HCT116 (cell line): ENCODE measurements at regions not wholly inside any gene's neighbourhood (a gene's known extent, or its start where the extent isn't known, plus 50 kb on each side); places are given as distances from the start of the nearest gene placed in this dataset.

Experiments
- ATAC-seq: fragments of 200-7000 bp; cut with Tn5 transposase; 2 replicates; pipeline ENCODE4 v1.9.1; 2020; ENCODE audit warnings: mild to moderate bottlenecking, moderate library complexity
- BruUV-seq: library from RNA; stranded (reverse); fragments of 400-500 nt; replicated peaks from 2 replicates; lab custom pipeline; 2021; lab: Mats Ljungman, UMichigan
- CTCF ChIA-PET: fragments of 300-600 bp; sonication (Branson Sonifier 250); formaldehyde crosslinking; loops from one replicate; lab custom pipeline; 2021; ENCODE audit warnings: antibody characterized with exemption; lab: Charles Lee
- POLR2A ChIA-PET: fragments of 300-600, 350-600 bp; sonication (Branson Sonifier 250); formaldehyde crosslinking; loops from one replicate; lab custom pipeline; 2021; ENCODE audit warnings: antibody characterized with exemption; lab: Charles Lee
- RAD21 ChIA-PET, 2 experiments: fragments of 300-600 bp; sonication (Branson Sonifier 250); formaldehyde crosslinking; loops; one replicate each; lab custom pipeline; 2023; ENCODE audit warnings: low total read pairs in 2 of 2; ENCODE audit not compliant: uncharacterized antibody in 2 of 2, unreplicated experiment in 2 of 2, low non-redundant PET in 1 of 2; lab: Charles Lee
- DNase-seq: peaks from one replicate; pipeline ENCODE4 v3.0.0-alpha.2; 2010; ENCODE audit warnings: low read depth, low spot score
- H2AFZ ChIP-seq: fragments of 200-600 bp; shearing (Covaris generic), sonication (generic); 2 replicates; pipeline ENCODE4 v1.6.1; 2017; ENCODE audit warnings: low read depth, mixed run types, mixed read lengths, antibody characterized with exemption, low read length; ENCODE audit not compliant: poor library complexity, severe bottlenecking
- H3K27ac ChIP-seq: 2 replicates; pipeline ENCODE4 v1.5.1; 2012; ENCODE audit warnings: low read depth, low read length
- H3K27me3 ChIP-seq: fragments of 200-600 bp; sonication (generic); 2 replicates; pipeline ENCODE4 v1.6.1; 2016; ENCODE audit warnings: mixed run types, low read length, mixed read lengths; ENCODE audit not compliant: insufficient read depth
- H3K36me3 ChIP-seq, 2 experiments: fragments of 200-500 bp in 1 of 2; fragments of 200-600 bp in 1 of 2; sonication (Bioruptor generic) in 1 of 2; sonication (generic) in 1 of 2; 2 replicates each; pipeline versions ENCODE4 v1.5.1 to v1.6.1; 2014 to 2016; ENCODE audit warnings: low read length in 2 of 2, inconsistent platforms in 1 of 2, mixed read lengths in 1 of 2, mixed run types in 1 of 2; ENCODE audit not compliant: insufficient read depth in 2 of 2, control insufficient read depth in 1 of 2
- H3K4me1 ChIP-seq, 2 experiments: fragments of 200-600 bp in 1 of 2; sonication (generic) in 1 of 2; 2 replicates each; pipeline versions ENCODE4 v1.5.1 to v1.6.1; 2012 to 2017; ENCODE audit warnings: low read length in 2 of 2, inconsistent platforms in 1 of 2, mild to moderate bottlenecking in 1 of 2, mixed read lengths in 1 of 2, mixed run types in 1 of 2, moderate library complexity in 1 of 2; ENCODE audit not compliant: insufficient read depth in 2 of 2, control insufficient read depth in 1 of 2
- H3K4me2 ChIP-seq: fragments of 200-600 bp; sonication (generic); 2 replicates; pipeline ENCODE4 v1.6.1; 2017; ENCODE audit warnings: mixed run types, low read length, mixed read lengths
- H3K4me3 ChIP-seq, 2 experiments: fragments of 200-600 bp in 1 of 2; sonication (generic) in 1 of 2; replicated peaks in 1 of 2; 2 replicates each; pipeline ENCODE4 v1.5.1; 2011 to 2016; ENCODE audit warnings: low read length in 2 of 2, control low read depth in 1 of 2, low read depth in 1 of 2, mild to moderate bottlenecking in 1 of 2, mixed read lengths in 1 of 2, mixed run types in 1 of 2
- H3K79me2 ChIP-seq: fragments of 200-600 bp; sonication (generic); 2 replicates; pipeline ENCODE4 v1.6.1; 2017; ENCODE audit warnings: mild to moderate bottlenecking, mixed run types, low read length, moderate library complexity, mixed read lengths; ENCODE audit not compliant: insufficient read depth
- H3K9ac ChIP-seq: fragments of 200-600 bp; sonication (generic); 2 replicates; pipeline ENCODE4 v1.6.1; 2016; ENCODE audit warnings: low read length, mixed read lengths
- H3K9me2 ChIP-seq: fragments of 200-600 bp; sonication (generic), shearing (Covaris generic); 2 replicates; pipeline ENCODE4 v1.6.1; 2017; ENCODE audit warnings: mixed run types, mild to moderate bottlenecking, moderate library complexity; ENCODE audit not compliant: insufficient read depth
- H3K9me3 ChIP-seq, 2 experiments: fragments of 200-500 bp in 1 of 2; fragments of 200-600 bp in 1 of 2; sonication (Bioruptor generic) in 1 of 2; sonication (generic) in 1 of 2; 2 replicates each; pipeline ENCODE4 v1.6.1; 2014 to 2017; ENCODE audit warnings: low read length in 2 of 2, mixed read lengths in 2 of 2, inconsistent platforms in 1 of 2, low read depth in 1 of 2, mild to moderate bottlenecking in 1 of 2, mixed run types in 1 of 2, moderate library complexity in 1 of 2; ENCODE audit not compliant: control insufficient read depth in 1 of 2, insufficient read depth in 1 of 2
- H4K20me1 ChIP-seq: fragments of 200-600 bp; sonication (generic), shearing (Covaris generic); 2 replicates; pipeline ENCODE4 v1.6.1; 2017; ENCODE audit warnings: mixed run types, mild to moderate bottlenecking, moderate library complexity; ENCODE audit not compliant: insufficient read depth
- JUND ChIP-seq: IDR thresholded peaks from 2 replicates; pipeline ENCODE4 v1.6.1; 2012
- RAD21 ChIP-seq: IDR thresholded peaks from 2 replicates; pipeline ENCODE4 v1.6.1; 2012; ENCODE audit warnings: low read depth, mild to moderate bottlenecking
- TCF7L2 ChIP-seq: IDR thresholded peaks from 2 replicates; pipeline ENCODE4 v1.7.0; 2011; ENCODE audit warnings: borderline replicate concordance, inconsistent platforms; ENCODE audit not compliant: insufficient read depth, insufficient read length; ENCODE audit errors: extremely low read depth
- intact Hi-C: fragments of 100-400 bp; cut with micrococcal nuclease; formaldehyde crosslinking; loops from 2 replicates; pipeline ENCODE4 v1.10.0; 2022
- TF ChIP-seq, protein P1 (sequence below): IDR thresholded peaks from 2 replicates; pipeline ENCODE4 v1.6.1; 2011; ENCODE audit warnings: mild to moderate bottlenecking, low read length, moderate library complexity; ENCODE audit not compliant: insufficient replicate concordance; ENCODE audit errors: extremely low read depth
- TF ChIP-seq, protein P2 (sequence below), 3 experiments: fragments of 200-600 bp in 1 of 3; sonication (generic) in 1 of 3; IDR thresholded peaks in 2 of 3; conservative IDR thresholded peaks in 1 of 3; 2 replicates each; pipeline ENCODE4 v1.5.1; 2012 to 2017; ENCODE audit warnings: low read depth in 2 of 3, low read length in 2 of 3, antibody characterized with exemption in 1 of 3, borderline replicate concordance in 1 of 3, control low read depth in 1 of 3, mild to moderate bottlenecking in 1 of 3, mixed read lengths in 1 of 3, mixed run types in 1 of 3, moderate library complexity in 1 of 3; ENCODE audit not compliant: insufficient read depth in 1 of 3

GRCh38 chrX:964831-965416 lies 247.5 kb downstream of the CRLF2 start (continued):
- TF ChIP-seq RAD21, result no peak

DNA sequence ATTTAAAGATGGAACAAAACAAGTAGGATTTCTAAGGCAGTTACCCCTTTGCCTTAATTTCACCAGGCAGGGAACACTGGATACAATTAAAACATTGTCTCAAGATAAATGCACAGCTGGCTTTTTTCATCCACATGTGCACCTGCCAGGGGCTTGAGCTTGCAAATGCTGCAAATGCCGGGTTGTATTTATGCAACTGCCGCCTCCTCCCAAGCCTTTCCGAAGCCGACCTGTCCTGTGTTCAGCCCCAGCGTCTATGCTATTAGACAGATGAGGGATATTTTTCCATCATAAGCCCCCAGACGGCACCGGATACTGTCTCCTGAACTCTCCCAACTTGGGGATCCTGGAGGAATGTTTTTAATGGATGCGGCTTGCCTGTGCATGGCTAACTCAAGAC lies 251.6 kb downstream of the CRLF2 start:
- ChIA-PET CTCF (no interaction called here), RAD21 (no interaction called here), POLR2A (no interaction called here)
- no TSS peak for BruUV-seq
- no peak overlapping the region for H3K4me3 ChIP-seq
- no peaks in the 10 kb centered on the region for H4K20me1 ChIP-seq
- H3K79me2 ChIP-seq, result no peaks in the 10 kb centered on the region
- intact Hi-C loops, result no loop called here
- ATAC-seq, result no peak
- TF ChIP-seq JUND (no peak), TCF7L2 (no peak)
- TF ChIP-seq, protein P1, sequence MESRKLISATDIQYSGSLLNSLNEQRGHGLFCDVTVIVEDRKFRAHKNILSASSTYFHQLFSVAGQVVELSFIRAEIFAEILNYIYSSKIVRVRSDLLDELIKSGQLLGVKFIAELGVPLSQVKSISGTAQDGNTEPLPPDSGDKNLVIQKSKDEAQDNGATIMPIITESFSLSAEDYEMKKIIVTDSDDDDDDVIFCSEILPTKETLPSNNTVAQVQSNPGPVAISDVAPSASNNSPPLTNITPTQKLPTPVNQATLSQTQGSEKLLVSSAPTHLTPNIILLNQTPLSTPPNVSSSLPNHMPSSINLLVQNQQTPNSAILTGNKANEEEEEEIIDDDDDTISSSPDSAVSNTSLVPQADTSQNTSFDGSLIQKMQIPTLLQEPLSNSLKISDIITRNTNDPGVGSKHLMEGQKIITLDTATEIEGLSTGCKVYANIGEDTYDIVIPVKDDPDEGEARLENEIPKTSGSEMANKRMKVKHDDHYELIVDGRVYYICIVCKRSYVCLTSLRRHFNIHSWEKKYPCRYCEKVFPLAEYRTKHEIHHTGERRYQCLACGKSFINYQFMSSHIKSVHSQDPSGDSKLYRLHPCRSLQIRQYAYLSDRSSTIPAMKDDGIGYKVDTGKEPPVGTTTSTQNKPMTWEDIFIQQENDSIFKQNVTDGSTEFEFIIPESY, result no peak
- TF ChIP-seq, protein P2, sequence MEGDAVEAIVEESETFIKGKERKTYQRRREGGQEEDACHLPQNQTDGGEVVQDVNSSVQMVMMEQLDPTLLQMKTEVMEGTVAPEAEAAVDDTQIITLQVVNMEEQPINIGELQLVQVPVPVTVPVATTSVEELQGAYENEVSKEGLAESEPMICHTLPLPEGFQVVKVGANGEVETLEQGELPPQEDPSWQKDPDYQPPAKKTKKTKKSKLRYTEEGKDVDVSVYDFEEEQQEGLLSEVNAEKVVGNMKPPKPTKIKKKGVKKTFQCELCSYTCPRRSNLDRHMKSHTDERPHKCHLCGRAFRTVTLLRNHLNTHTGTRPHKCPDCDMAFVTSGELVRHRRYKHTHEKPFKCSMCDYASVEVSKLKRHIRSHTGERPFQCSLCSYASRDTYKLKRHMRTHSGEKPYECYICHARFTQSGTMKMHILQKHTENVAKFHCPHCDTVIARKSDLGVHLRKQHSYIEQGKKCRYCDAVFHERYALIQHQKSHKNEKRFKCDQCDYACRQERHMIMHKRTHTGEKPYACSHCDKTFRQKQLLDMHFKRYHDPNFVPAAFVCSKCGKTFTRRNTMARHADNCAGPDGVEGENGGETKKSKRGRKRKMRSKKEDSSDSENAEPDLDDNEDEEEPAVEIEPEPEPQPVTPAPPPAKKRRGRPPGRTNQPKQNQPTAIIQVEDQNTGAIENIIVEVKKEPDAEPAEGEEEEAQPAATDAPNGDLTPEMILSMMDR (IDR thresholded peaks at IDR 0.05 in 2 of 3, conservative IDR thresholded peaks at IDR 0.05 in 1 of 3; ENCODE audit: borderline replicate concordance in 1 of 3, insufficient read depth in 1 of 3, low read depth in 2 of 3, low read length in 2 of 3), result no peak
- no peaks in the 10 kb centered on the region for H3K36me3 ChIP-seq
- no peak overlapping the region for H3K4me2 ChIP-seq
- H3K9ac ChIP-seq, result no peak overlapping the region
- no peak overlapping the region for H3K27ac ChIP-seq
- H2AFZ ChIP-seq, result no peak overlapping the region
- no peaks in the 10 kb centered on the region for H3K4me1 ChIP-seq
- no peaks in the 10 kb centered on the region for H3K9me3 ChIP-seq
- no peaks in the 10 kb centered on the region for H3K9me2 ChIP-seq
- peaks cover 17% of the 10 kb centered on the region; the same call in 1 of the 2 replicates for H3K27me3 ChIP-seq
- no peak for DNase-seq
